ENCODE measurements at regions not wholly inside any gene's neighbourhood (a gene's known extent, or its start where the extent isn't known, plus 50 kb on each side); places are given as distances from the start of the nearest gene placed in this dataset.

DNA sequence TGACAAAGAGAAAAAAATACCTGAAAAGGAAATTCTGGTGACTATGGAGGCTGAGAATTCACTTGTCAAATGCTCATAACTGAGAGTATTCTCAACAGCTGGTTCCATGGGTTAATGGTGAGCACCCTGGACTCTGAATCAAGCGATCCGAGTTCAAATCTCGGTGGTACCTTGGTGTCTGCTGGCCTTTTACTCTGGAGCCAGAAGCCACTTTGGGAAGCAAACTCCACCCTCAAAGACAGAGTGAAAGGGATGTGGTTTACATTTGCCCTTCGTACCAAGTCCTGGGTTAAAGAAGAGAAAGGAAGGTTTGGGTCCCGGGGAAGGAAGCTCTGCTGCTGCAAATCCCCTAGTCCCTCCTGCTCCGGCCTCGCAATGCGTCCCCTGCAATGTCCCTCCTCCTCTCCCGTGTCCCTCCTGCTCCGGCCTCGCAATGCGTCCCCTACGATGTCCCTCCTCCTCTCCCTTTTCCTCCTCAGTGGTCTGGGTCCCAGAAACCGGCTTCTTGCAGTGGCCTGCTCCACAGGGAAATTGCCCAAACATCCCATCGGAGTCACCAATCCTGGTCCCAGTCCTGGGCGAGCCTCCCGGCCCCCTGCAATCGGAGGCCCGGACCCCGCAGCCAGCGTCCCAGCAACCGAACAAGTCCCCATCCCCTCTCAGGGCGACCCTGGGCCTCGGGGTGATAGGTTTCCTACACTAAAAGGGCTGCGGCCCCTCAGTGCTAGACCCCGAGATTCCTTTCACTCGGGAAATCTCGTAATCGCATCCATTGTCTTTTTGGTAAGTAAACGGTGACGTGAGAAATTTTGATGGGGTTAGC lies 129.4 kb downstream of the PPIAL4G start (continued):
- TF ChIP-seq, protein P1, sequence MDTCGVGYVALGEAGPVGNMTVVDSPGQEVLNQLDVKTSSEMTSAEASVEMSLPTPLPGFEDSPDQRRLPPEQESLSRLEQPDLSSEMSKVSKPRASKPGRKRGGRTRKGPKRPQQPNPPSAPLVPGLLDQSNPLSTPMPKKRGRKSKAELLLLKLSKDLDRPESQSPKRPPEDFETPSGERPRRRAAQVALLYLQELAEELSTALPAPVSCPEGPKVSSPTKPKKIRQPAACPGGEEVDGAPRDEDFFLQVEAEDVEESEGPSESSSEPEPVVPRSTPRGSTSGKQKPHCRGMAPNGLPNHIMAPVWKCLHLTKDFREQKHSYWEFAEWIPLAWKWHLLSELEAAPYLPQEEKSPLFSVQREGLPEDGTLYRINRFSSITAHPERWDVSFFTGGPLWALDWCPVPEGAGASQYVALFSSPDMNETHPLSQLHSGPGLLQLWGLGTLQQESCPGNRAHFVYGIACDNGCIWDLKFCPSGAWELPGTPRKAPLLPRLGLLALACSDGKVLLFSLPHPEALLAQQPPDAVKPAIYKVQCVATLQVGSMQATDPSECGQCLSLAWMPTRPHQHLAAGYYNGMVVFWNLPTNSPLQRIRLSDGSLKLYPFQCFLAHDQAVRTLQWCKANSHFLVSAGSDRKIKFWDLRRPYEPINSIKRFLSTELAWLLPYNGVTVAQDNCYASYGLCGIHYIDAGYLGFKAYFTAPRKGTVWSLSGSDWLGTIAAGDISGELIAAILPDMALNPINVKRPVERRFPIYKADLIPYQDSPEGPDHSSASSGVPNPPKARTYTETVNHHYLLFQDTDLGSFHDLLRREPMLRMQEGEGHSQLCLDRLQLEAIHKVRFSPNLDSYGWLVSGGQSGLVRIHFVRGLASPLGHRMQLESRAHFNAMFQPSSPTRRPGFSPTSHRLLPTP (IDR thresholded peaks at IDR 0.05; ENCODE audit: borderline replicate concordance, extremely low read depth, insufficient read length), result peak; percentile 22
- TF ChIP-seq, protein P2, sequence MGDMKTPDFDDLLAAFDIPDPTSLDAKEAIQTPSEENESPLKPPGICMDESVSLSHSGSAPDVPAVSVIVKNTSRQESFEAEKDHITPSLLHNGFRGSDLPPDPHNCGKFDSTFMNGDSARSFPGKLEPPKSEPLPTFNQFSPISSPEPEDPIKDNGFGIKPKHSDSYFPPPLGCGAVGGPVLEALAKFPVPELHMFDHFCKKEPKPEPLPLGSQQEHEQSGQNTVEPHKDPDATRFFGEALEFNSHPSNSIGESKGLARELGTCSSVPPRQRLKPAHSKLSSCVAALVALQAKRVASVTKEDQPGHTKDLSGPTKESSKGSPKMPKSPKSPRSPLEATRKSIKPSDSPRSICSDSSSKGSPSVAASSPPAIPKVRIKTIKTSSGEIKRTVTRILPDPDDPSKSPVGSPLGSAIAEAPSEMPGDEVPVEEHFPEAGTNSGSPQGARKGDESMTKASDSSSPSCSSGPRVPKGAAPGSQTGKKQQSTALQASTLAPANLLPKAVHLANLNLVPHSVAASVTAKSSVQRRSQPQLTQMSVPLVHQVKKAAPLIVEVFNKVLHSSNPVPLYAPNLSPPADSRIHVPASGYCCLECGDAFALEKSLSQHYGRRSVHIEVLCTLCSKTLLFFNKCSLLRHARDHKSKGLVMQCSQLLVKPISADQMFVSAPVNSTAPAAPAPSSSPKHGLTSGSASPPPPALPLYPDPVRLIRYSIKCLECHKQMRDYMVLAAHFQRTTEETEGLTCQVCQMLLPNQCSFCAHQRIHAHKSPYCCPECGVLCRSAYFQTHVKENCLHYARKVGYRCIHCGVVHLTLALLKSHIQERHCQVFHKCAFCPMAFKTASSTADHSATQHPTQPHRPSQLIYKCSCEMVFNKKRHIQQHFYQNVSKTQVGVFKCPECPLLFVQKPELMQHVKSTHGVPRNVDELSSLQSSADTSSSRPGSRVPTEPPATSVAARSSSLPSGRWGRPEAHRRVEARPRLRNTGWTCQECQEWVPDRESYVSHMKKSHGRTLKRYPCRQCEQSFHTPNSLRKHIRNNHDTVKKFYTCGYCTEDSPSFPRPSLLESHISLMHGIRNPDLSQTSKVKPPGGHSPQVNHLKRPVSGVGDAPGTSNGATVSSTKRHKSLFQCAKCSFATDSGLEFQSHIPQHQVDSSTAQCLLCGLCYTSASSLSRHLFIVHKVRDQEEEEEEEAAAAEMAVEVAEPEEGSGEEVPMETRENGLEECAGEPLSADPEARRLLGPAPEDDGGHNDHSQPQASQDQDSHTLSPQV (IDR thresholded peaks at IDR 0.05), result peak; percentile 34; the same call in 1 of the 2 replicates
- no peak for TF ChIP-seq SIX5 (IDR thresholded peaks at IDR 0.05; ENCODE audit: borderline replicate concordance in 1 of 2, insufficient read depth in 1 of 2, low read depth in 1 of 2, low read length in 2 of 2)
- TF ChIP-seq, protein P3, sequence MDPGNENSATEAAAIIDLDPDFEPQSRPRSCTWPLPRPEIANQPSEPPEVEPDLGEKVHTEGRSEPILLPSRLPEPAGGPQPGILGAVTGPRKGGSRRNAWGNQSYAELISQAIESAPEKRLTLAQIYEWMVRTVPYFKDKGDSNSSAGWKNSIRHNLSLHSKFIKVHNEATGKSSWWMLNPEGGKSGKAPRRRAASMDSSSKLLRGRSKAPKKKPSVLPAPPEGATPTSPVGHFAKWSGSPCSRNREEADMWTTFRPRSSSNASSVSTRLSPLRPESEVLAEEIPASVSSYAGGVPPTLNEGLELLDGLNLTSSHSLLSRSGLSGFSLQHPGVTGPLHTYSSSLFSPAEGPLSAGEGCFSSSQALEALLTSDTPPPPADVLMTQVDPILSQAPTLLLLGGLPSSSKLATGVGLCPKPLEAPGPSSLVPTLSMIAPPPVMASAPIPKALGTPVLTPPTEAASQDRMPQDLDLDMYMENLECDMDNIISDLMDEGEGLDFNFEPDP (CRISPR knock-in tag; IDR thresholded peaks at IDR 0.05), result no peak
- TF ChIP-seq U2AF2 (optimal IDR thresholded peaks at IDR 0.05; ENCODE audit: low read depth, low read length), result no peak
- no peak for TF ChIP-seq MAFK (IDR thresholded peaks at IDR 0.05; ENCODE audit: low read length)
- TF ChIP-seq, protein P4, sequence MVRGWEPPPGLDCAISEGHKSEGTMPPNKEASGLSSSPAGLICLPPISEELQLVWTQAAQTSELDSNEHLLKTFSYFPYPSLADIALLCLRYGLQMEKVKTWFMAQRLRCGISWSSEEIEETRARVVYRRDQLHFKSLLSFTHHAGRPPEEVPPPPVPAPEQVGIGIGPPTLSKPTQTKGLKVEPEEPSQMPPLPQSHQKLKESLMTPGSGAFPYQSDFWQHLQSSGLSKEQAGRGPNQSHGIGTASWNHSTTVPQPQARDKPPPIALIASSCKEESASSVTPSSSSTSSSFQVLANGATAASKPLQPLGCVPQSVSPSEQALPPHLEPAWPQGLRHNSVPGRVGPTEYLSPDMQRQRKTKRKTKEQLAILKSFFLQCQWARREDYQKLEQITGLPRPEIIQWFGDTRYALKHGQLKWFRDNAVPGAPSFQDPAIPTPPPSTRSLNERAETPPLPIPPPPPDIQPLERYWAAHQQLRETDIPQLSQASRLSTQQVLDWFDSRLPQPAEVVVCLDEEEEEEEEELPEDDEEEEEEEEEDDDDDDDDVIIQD (CRISPR knock-in tag; IDR thresholded peaks at IDR 0.05), result no peak
- TF ChIP-seq E2F3 (CRISPR knock-in tag; IDR thresholded peaks at IDR 0.05), result no peak
- no peak for TF ChIP-seq TEAD1 (CRISPR knock-in tag; IDR thresholded peaks at IDR 0.05)
- TF ChIP-seq DIDO1 (tag; IDR thresholded peaks at IDR 0.05; ENCODE audit: low read depth), result no peak
- peak; percentile 22; the same call in 1 of the 2 replicates for TF ChIP-seq NFIC (IDR thresholded peaks at IDR 0.05)
- TF ChIP-seq OTX1 (CRISPR knock-in tag; IDR thresholded peaks at IDR 0.05), result 0 out of 2 replicates have a peak, but pooled peaks have one; percentile 41
- TF ChIP-seq, protein P5, sequence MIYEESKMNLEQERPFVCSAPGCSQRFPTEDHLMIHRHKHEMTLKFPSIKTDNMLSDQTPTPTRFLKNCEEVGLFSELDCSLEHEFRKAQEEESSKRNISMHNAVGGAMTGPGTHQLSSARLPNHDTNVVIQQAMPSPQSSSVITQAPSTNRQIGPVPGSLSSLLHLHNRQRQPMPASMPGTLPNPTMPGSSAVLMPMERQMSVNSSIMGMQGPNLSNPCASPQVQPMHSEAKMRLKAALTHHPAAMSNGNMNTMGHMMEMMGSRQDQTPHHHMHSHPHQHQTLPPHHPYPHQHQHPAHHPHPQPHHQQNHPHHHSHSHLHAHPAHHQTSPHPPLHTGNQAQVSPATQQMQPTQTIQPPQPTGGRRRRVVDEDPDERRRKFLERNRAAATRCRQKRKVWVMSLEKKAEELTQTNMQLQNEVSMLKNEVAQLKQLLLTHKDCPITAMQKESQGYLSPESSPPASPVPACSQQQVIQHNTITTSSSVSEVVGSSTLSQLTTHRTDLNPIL (CRISPR knock-in tag; IDR thresholded peaks at IDR 0.05), result no peak
- TF ChIP-seq ZNF140 (CRISPR knock-in tag; IDR thresholded peaks at IDR 0.05), result no peak

Data from K562 (cell line).